OCI-LY7 (cell line): ENCODE measurements at regions not wholly inside any gene's neighbourhood (a gene's known extent, or its start where the extent isn't known, plus 50 kb on each side); places are given as distances from the start of the nearest gene placed in this dataset.

ENCODE experiments used
- BruUV-seq: library from RNA; stranded (reverse); fragments of 400-500 nt; replicated peaks from 2 replicates; lab custom pipeline; 2021; lab: Mats Ljungman, UMichigan
- CTCF ChIA-PET: fragments of 300-600 bp; sonication (Branson Sonifier 250); formaldehyde crosslinking; loops from one replicate; lab custom pipeline; 2022; ENCODE audit warnings: antibody characterized with exemption; ENCODE audit not compliant: unreplicated experiment; lab: Charles Lee
- POLR2A ChIA-PET: fragments of 300-600 bp; sonication (Branson Sonifier 250); formaldehyde crosslinking; loops from one replicate; lab custom pipeline; 2022; ENCODE audit warnings: antibody characterized with exemption; lab: Charles Lee
- DNase-seq: peaks from one replicate; pipeline ENCODE4 v3.0.0-alpha.2; 2015; ENCODE audit warnings: low spot score
- H2AFZ ChIP-seq: fragments of 200-600 bp; sonication (generic), shearing (Covaris generic); 2 replicates; pipeline ENCODE4 v1.6.1; 2014; ENCODE audit warnings: mild to moderate bottlenecking, antibody characterized with exemption, low read length, moderate library complexity
- H3K27ac ChIP-seq: fragments of 200-600 bp; sonication (generic); 2 replicates; pipeline ENCODE4 v1.5.1; 2014; ENCODE audit warnings: mixed run types, low read depth, mild to moderate bottlenecking, moderate library complexity, low read length, inconsistent platforms; ENCODE audit not compliant: poor library complexity, severe bottlenecking
- H3K36me3 ChIP-seq: fragments of 200-600 bp; sonication (generic); 2 replicates; pipeline ENCODE4 v1.6.1; 2014; ENCODE audit warnings: mild to moderate bottlenecking, antibody characterized with exemption, low read length, moderate library complexity, mixed read lengths; ENCODE audit not compliant: insufficient read depth
- H3K4me1 ChIP-seq: fragments of 200-600 bp; sonication (generic); 2 replicates; pipeline ENCODE4 v1.5.1; 2014; ENCODE audit warnings: mild to moderate bottlenecking, low read length; ENCODE audit not compliant: insufficient read depth, poor library complexity, severe bottlenecking
- H3K4me2 ChIP-seq: fragments of 200-600 bp; sonication (generic); 2 replicates; pipeline ENCODE4 v1.6.1; 2014; ENCODE audit warnings: mild to moderate bottlenecking, low read length
- H3K4me3 ChIP-seq: fragments of 200-600 bp; sonication (generic); 2 replicates; pipeline ENCODE4 v1.5.1; 2014; ENCODE audit warnings: mild to moderate bottlenecking, low read depth, low read length; ENCODE audit not compliant: poor library complexity, severe bottlenecking
- H3K79me2 ChIP-seq: fragments of 200-600 bp; sonication (generic); 2 replicates; pipeline ENCODE4 v1.6.1; 2016; ENCODE audit warnings: low read depth, mild to moderate bottlenecking, low read length, moderate library complexity, mixed read lengths; ENCODE audit not compliant: insufficient read depth
- H3K9me2 ChIP-seq: fragments of 200-600 bp; sonication (generic); 2 replicates; pipeline ENCODE4 v1.6.1; 2016; ENCODE audit warnings: mild to moderate bottlenecking, low read length, mixed read lengths; ENCODE audit not compliant: insufficient read depth
- H3K9me3 ChIP-seq: fragments of 200-600 bp; sonication (generic); 2 replicates; pipeline ENCODE4 v1.6.1; 2014; ENCODE audit warnings: mild to moderate bottlenecking, mixed run types, low read length, mixed read lengths
- H4K20me1 ChIP-seq: fragments of 200-600 bp; sonication (generic); 2 replicates; pipeline ENCODE4 v1.6.1; 2014; ENCODE audit warnings: mild to moderate bottlenecking, antibody characterized with exemption, low read length, moderate library complexity, mixed read lengths; ENCODE audit not compliant: insufficient read depth
- EZH2phosphoT487 ChIP-seq: fragments of 200-600 bp; sonication (generic); IDR thresholded peaks from 2 replicates; pipeline ENCODE4 v1.6.1; 2018; ENCODE audit warnings: low read depth, borderline replicate concordance, mild to moderate bottlenecking, mixed run types, antibody characterized with exemption, low read length, moderate library complexity, mixed read lengths
- intact Hi-C: fragments of 100-400 bp; cut with micrococcal nuclease; formaldehyde crosslinking; loops from one replicate; pipeline ENCODE4 v1.10.0; 2022; ENCODE audit not compliant: unreplicated experiment
- TF ChIP-seq, protein P1 (sequence below): fragments of 200-600 bp; sonication (generic); conservative IDR thresholded peaks from 2 replicates; pipeline ENCODE4 v1.5.1; 2014; ENCODE audit warnings: mild to moderate bottlenecking, antibody characterized with exemption, low read length, moderate library complexity, mixed read lengths

DNA sequence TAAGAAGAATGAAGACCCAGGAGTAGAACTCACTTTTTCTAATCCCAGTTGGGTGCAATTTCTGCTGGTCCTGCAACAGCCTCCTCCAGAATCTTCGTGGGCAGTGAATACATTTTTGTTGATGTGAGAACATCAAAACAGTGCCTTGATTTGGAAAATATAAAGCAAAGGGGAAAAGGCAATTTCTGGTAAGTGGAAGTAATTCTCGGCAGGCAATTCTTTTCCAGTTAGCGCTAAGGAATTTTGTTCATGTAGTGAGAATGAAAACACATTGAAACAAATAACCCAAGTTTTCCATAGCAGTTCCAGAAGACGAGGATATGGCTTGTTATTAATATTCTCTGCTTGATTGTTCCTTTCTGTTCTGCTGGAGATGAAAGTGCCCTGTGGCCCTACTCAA, 178.7 kb downstream of the SPATA31D1 start:
- intact Hi-C loops = no loop called here
- Histone ChIP-seq H3K9me2 (no peaks in the 10 kb centered on the region), H3K9me3 (0 out of 2 replicates have a peak, but pooled peaks cover 6% of the 10 kb centered on the region), H3K4me2 (no peak overlapping the region), H3K79me2 (no peaks in the 10 kb centered on the region), H3K4me3 (no peak overlapping the region), H3K36me3 (no peaks in the 10 kb centered on the region), H3K4me1 (peaks cover 30% of the 10 kb centered on the region), H3K27ac (no peak overlapping the region), H4K20me1 (no peaks in the 10 kb centered on the region), H2AFZ (peak overlapping the region; percentile 24; the same call in 1 of the 2 replicates)
- no peak for DNase-seq
- TF ChIP-seq EZH2phosphoT487 = no peak
- TF ChIP-seq, protein P1, sequence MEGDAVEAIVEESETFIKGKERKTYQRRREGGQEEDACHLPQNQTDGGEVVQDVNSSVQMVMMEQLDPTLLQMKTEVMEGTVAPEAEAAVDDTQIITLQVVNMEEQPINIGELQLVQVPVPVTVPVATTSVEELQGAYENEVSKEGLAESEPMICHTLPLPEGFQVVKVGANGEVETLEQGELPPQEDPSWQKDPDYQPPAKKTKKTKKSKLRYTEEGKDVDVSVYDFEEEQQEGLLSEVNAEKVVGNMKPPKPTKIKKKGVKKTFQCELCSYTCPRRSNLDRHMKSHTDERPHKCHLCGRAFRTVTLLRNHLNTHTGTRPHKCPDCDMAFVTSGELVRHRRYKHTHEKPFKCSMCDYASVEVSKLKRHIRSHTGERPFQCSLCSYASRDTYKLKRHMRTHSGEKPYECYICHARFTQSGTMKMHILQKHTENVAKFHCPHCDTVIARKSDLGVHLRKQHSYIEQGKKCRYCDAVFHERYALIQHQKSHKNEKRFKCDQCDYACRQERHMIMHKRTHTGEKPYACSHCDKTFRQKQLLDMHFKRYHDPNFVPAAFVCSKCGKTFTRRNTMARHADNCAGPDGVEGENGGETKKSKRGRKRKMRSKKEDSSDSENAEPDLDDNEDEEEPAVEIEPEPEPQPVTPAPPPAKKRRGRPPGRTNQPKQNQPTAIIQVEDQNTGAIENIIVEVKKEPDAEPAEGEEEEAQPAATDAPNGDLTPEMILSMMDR = no peak
- BruUV-seq = no TSS peak
- ChIA-PET POLR2A (interaction anchor here (1.3 to 1.7 kb wide), 3 partner anchors 15 to 40 kb away, joined by 3 to 8 read pairs (median 5); no protein-coding TSS in a partner anchor), CTCF (no interaction called here)

DNA sequence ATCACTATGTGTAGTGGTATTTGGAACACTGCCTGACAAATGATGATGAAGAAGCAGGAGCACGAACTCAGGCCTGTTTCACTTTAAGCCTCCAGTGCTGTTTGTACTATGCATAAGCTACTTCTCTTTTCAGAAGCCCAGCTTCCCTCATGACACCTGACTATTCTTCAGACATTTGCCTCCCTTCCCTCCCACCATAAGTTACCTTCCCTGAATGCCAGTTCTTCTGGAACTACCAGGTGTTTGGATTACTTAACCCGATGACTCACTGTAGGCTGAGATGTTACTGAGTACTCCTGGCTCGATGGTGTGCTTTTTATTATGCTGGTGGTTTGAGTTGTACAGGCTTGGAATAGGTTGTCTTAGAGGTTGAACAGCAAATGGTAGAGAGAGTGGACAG, 180.0 kb downstream of the SPATA31D1 start:
- peak; percentile 33 for DNase-seq
- no peak overlapping the region for H3K4me3 ChIP-seq
- no peaks in the 10 kb centered on the region for H3K79me2 ChIP-seq
- H3K27ac ChIP-seq = peak overlapping the region; percentile 17
- no TSS peak for BruUV-seq
- peak overlapping the region; percentile 40; the same call in 1 of the 2 replicates for H3K4me2 ChIP-seq
- TF ChIP-seq, protein P1 = no peak
- TF ChIP-seq EZH2phosphoT487 = no peak
- H4K20me1 ChIP-seq = no peaks in the 10 kb centered on the region
- H2AFZ ChIP-seq = peak overlapping the region; percentile 94
- H3K9me2 ChIP-seq = no peaks in the 10 kb centered on the region
- no peaks in the 10 kb centered on the region for H3K36me3 ChIP-seq
- H3K4me1 ChIP-seq = peaks cover 30% of the 10 kb centered on the region
- POLR2A ChIA-PET = interaction anchor here (0.6 to 1.7 kb wide), 16 partner anchors 12 to 548 kb away, joined by 3 to 8 read pairs (median 4); no protein-coding TSS in a partner anchor
- 0 out of 2 replicates have a peak, but pooled peaks cover 6% of the 10 kb centered on the region for H3K9me3 ChIP-seq
- CTCF ChIA-PET = interaction anchor here (1.5 kb wide), 1 partner anchor 36 kb away, joined by 3 read pairs; no protein-coding TSS in a partner anchor
- intact Hi-C loops = no loop called here

DNA sequence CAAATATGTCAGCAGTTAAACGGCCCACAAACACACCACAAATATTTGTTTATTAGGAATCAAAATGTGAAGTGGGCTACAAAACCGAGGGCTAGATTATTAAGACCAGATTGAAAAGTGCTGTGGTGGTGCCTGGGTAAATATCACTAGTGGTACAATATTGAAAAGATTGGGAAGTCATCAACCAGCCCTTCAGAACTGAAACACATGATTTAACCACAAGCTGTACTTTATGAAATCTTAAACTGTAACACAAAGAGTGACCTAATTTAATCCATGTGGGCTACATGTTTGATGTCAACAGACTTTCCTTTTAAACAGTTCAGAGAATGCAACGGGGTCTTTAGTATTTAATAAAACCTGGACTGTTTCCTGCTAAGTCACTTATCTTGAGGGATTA, 182.3 kb downstream of the SPATA31D1 start:
- CTCF ChIA-PET = no interaction called here
- H3K27ac ChIP-seq = no peak overlapping the region
- POLR2A ChIA-PET = interaction anchor here (0.9 to 2.6 kb wide), 5 partner anchors 11 to 640 kb away, joined by 3 to 7 read pairs (median 3); no protein-coding TSS in a partner anchor
- peak overlapping the region; percentile 99 for H2AFZ ChIP-seq
- TF ChIP-seq, protein P1 = no peak
- no peak for TF ChIP-seq EZH2phosphoT487
- no peaks in the 10 kb centered on the region for H3K36me3 ChIP-seq
- H4K20me1 ChIP-seq = no peaks in the 10 kb centered on the region
- H3K4me1 ChIP-seq = peaks cover 30% of the 10 kb centered on the region
- no peaks in the 10 kb centered on the region for H3K9me2 ChIP-seq
- no peak for DNase-seq
- no peaks in the 10 kb centered on the region for H3K79me2 ChIP-seq
- H3K9me3 ChIP-seq = 0 out of 2 replicates have a peak, but pooled peaks cover under 1% of the 10 kb centered on the region
- intact Hi-C loops = no loop called here
- H3K4me2 ChIP-seq = peak overlapping the region; percentile 57
- no TSS peak for BruUV-seq
- no peak overlapping the region for H3K4me3 ChIP-seq
